Vagina (tissue), 2 donors: ENCODE measurements at regions not wholly inside any gene's neighbourhood (a gene's known extent, or its start where the extent isn't known, plus 50 kb on each side); places are given as distances from the start of the nearest gene placed in this dataset.

Experiments used
- DNase-seq, 2 donors: peaks; one replicate each; pipeline ENCODE4 v3.0.0-alpha.2; 2017; ENCODE audit errors: extremely low spot score in 2 of 2
- H3K27ac ChIP-seq: fragments of 200-600 bp; sonication (generic); one replicate; pipeline ENCODE4 v1.5.1; 2019
- H3K27me3 ChIP-seq: fragments of 200-600 bp; sonication (generic); one replicate; pipeline ENCODE4 v1.5.1; 2019
- H3K36me3 ChIP-seq, 2 donors: fragments of 200-600 bp; sonication (generic); one replicate each; pipeline ENCODE4 v1.5.1; 2017 to 2019
- H3K4me1 ChIP-seq: fragments of 200-600 bp; sonication (generic); one replicate; pipeline ENCODE4 v1.5.1; 2019
- H3K4me3 ChIP-seq, 2 donors: fragments of 200-600 bp; sonication (generic); 1 replicate in 1 of 2; 2 replicates in 1 of 2; pipeline ENCODE4 v1.5.1; 2016 to 2019
- H3K9me3 ChIP-seq: fragments of 200-600 bp; sonication (generic); one replicate; pipeline ENCODE4 v1.5.1; 2019
- POLR2A ChIP-seq, 2 donors: fragments of 450-650 bp; IDR thresholded peaks; one replicate each; pipeline ENCODE4 v1.6.1; 2017; ENCODE audit warnings: antibody characterized with exemption in 2 of 2, mild to moderate bottlenecking in 2 of 2, moderate library complexity in 2 of 2
- POLR2AphosphoS5 ChIP-seq, 2 donors: sonication (generic); formaldehyde crosslinking; IDR thresholded peaks; one replicate each; pipeline ENCODE4 v1.9.0; 2017; ENCODE audit warnings: antibody characterized with exemption in 2 of 2, mild to moderate bottlenecking in 2 of 2, low read depth in 1 of 2; ENCODE audit not compliant: insufficient read depth in 1 of 2
- intact Hi-C: fragments of 100-400 bp; cut with DNase I; formaldehyde crosslinking; loops from one replicate; pipeline ENCODE4 v1.15.1; 2023
- TF ChIP-seq, protein P1 (sequence below), 3 experiments: fragments of 450-650 bp in 2 of 3; fragments of 200-600 bp in 1 of 3; sonication (generic) in 1 of 3; IDR thresholded peaks; one replicate each; pipeline ENCODE4 v1.5.1; 2017 to 2019; ENCODE audit warnings: antibody characterized with exemption in 3 of 3, mild to moderate bottlenecking in 2 of 3, moderate library complexity in 2 of 3

DNA sequence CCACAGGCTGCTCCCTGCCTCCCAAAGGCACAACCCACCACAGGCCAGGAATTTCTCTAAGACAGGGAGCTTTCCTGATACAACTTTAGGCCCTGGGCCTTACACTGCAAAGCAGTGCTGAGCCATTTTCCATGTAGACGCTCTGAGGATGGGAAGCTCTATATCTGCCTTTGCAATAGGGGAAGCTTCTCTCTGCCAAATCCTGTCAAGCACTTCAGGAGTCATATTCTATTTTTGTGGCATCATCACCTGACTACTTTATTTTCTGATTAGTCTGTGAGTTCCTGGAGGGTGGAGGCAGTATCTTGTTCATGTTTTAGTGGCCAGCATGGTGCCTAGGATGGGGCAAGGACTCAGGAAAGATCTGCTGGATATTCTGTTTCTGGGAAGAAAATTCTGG, 382.0 kb downstream of the ZNF536 start:
- intact Hi-C loops = no loop called here
- Histone ChIP-seq H3K4me1 (no peaks in the 10 kb centered on the region), H3K4me3 (no peak overlapping the region), H3K27me3 (no peaks in the 10 kb centered on the region), H3K9me3 (no peaks in the 10 kb centered on the region), H3K27ac (no peak overlapping the region), H3K36me3 (no peaks in the 10 kb centered on the region)
- TF ChIP-seq POLR2A (IDR thresholded peaks at IDR 0.05) (no peak), POLR2AphosphoS5 (IDR thresholded peaks at IDR 0.05; ENCODE audit: insufficient read depth in 1 of 2, low read depth in 1 of 2) (no peak)
- TF ChIP-seq, protein P1, sequence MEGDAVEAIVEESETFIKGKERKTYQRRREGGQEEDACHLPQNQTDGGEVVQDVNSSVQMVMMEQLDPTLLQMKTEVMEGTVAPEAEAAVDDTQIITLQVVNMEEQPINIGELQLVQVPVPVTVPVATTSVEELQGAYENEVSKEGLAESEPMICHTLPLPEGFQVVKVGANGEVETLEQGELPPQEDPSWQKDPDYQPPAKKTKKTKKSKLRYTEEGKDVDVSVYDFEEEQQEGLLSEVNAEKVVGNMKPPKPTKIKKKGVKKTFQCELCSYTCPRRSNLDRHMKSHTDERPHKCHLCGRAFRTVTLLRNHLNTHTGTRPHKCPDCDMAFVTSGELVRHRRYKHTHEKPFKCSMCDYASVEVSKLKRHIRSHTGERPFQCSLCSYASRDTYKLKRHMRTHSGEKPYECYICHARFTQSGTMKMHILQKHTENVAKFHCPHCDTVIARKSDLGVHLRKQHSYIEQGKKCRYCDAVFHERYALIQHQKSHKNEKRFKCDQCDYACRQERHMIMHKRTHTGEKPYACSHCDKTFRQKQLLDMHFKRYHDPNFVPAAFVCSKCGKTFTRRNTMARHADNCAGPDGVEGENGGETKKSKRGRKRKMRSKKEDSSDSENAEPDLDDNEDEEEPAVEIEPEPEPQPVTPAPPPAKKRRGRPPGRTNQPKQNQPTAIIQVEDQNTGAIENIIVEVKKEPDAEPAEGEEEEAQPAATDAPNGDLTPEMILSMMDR (IDR thresholded peaks at IDR 0.05) = no peak
- no peak for DNase-seq

DNA sequence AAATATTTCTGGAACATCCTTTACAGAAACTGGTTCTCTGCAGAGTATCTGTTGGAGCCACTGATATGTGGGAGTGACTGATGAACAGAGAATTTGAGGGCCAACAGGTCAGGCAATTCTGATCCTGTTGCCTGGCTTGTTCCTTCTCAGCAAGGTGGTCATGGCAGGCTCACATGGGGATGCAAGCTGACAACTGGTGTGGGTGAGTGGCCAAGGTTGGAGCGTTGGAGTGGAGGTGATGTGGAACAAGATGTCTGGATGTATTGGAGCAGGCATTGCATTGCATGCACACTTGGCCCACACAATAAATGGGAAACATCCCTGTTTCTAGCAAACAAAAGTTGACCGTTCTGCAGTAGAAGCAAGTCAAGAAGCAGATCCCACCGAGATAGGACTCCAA, 380.7 kb downstream of the ZNF536 start:
- Histone ChIP-seq H3K9me3 (no peaks in the 10 kb centered on the region), H3K36me3 (no peaks in the 10 kb centered on the region), H3K27me3 (no peaks in the 10 kb centered on the region), H3K4me3 (no peak overlapping the region), H3K4me1 (no peaks in the 10 kb centered on the region), H3K27ac (no peak overlapping the region)
- intact Hi-C loops = no loop called here
- peak in 1 of 2 donors; percentile 32 for DNase-seq
- TF ChIP-seq POLR2AphosphoS5 (IDR thresholded peaks at IDR 0.05; ENCODE audit: insufficient read depth in 1 of 2, low read depth in 1 of 2) = no peak
- no peak for TF ChIP-seq POLR2A (IDR thresholded peaks at IDR 0.05)
- TF ChIP-seq, protein P1 (IDR thresholded peaks at IDR 0.05) = no peak

DNA sequence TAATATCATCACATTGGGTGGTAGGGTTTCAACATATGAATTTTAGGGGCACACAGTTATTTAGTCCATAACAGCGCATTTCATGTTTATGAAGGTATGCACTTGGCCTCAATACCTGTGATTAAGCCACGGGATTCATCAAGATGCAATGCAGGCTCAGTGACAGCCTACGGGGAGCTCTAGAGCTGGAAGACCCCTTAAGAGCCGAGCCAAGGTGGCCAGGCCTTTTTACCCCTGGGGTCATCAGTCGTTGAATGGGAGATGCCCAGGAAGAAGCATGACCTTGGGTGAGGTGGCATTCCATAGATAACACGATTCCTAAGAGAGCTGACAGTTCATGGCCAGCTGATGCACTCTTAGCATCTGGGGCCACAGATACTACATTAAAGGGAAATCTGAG, 380.0 kb downstream of the ZNF536 start:
- TF ChIP-seq POLR2A (IDR thresholded peaks at IDR 0.05) (no peak), POLR2AphosphoS5 (IDR thresholded peaks at IDR 0.05; ENCODE audit: insufficient read depth in 1 of 2, low read depth in 1 of 2) (no peak)
- TF ChIP-seq, protein P1 (IDR thresholded peaks at IDR 0.05) = no peak
- no peaks in the 10 kb centered on the region for H3K9me3 ChIP-seq
- no peaks in the 10 kb centered on the region for H3K36me3 ChIP-seq
- H3K4me1 ChIP-seq = no peaks in the 10 kb centered on the region
- intact Hi-C loops = no loop called here
- peak in 1 of 2 donors; percentile 37 for DNase-seq
- H3K4me3 ChIP-seq = no peak overlapping the region
- H3K27me3 ChIP-seq = no peaks in the 10 kb centered on the region
- H3K27ac ChIP-seq = no peak overlapping the region

DNA sequence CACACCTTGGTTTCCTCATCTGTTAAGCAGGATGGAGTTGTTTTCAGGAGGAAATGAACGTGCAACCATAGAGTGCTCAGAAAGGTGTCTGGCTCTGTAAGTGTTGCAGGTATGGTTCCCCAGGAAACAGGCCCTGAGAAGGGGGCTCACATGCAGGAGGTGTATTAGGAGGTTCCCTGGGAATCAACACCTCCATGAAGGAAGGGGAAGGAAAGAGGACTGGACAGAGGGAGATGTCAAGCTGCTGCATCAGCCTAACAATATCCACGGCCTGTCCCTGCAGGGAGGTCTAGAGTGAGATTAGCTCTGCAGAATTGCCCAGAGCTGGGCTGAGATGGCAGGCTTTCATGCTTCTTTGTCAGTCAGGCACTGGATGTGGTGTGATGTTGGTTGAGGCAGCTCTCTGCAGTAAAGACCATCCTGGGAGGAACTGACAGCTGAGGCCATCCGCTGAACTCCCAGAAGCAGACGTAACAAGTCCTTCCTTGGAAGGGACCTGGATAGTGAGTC, 373.3 kb downstream of the ZNF536 start:
- no peaks in the 10 kb centered on the region for H3K36me3 ChIP-seq
- peak; percentile 70 to 79 for DNase-seq
- H3K9me3 ChIP-seq = no peaks in the 10 kb centered on the region
- H3K27ac ChIP-seq = no peak overlapping the region
- intact Hi-C loops = no loop called here
- no peaks in the 10 kb centered on the region for H3K4me1 ChIP-seq
- TF ChIP-seq POLR2AphosphoS5 (IDR thresholded peaks at IDR 0.05; ENCODE audit: insufficient read depth in 1 of 2, low read depth in 1 of 2) (no peak), POLR2A (IDR thresholded peaks at IDR 0.05) (no peak)
- TF ChIP-seq, protein P1 (IDR thresholded peaks at IDR 0.05) = no peak
- H3K4me3 ChIP-seq = no peak overlapping the region
- no peaks in the 10 kb centered on the region for H3K27me3 ChIP-seq

GRCh38 chr19:30744741-30745475, 372.7 kb downstream of the ZNF536 start:
- DNase-seq = peak; percentile 34 to 74
- TF ChIP-seq POLR2AphosphoS5 (IDR thresholded peaks at IDR 0.05; ENCODE audit: insufficient read depth in 1 of 2, low read depth in 1 of 2) = no peak
- TF ChIP-seq, protein P1 (IDR thresholded peaks at IDR 0.05) = no peak
- no peak for TF ChIP-seq POLR2A (IDR thresholded peaks at IDR 0.05)

More at GRCh38 chr19:30744741-30745475, 372.7 kb downstream of the ZNF536 start:
- Histone ChIP-seq H3K27me3 (no peaks in the 10 kb centered on the region), H3K9me3 (no peaks in the 10 kb centered on the region), H3K27ac (no peak overlapping the region), H3K4me1 (no peaks in the 10 kb centered on the region), H3K4me3 (no peak overlapping the region), H3K36me3 (no peaks in the 10 kb centered on the region)
- intact Hi-C loops = no loop called here
